Tibial nerve (tissue), 4 donors: ENCODE measurements at regions not wholly inside any gene's neighbourhood (a gene's known extent, or its start where the extent isn't known, plus 50 kb on each side); places are given as distances from the start of the nearest gene placed in this dataset.

Experiments used
- DNase-seq, 2 donors: peaks; one replicate each; pipeline ENCODE4 v3.0.0-alpha.2; 2019; ENCODE audit warnings: low spot score in 2 of 2
- H3K27ac ChIP-seq, 4 donors: fragments of 200-600 bp; sonication (generic) in 3 of 4; one replicate each; pipeline ENCODE4 v1.5.1; 2017 to 2019; ENCODE audit warnings: mild to moderate bottlenecking in 1 of 4
- H3K27me3 ChIP-seq, 2 donors: fragments of 200-600 bp; sonication (generic) in 1 of 2; one replicate each; pipeline versions ENCODE4 v1.5.1 to v1.6.0; 2017 to 2019
- H3K36me3 ChIP-seq, 3 donors: fragments of 200-600 bp; sonication (generic); one replicate each; pipeline ENCODE4 v1.5.1; 2018 to 2019
- H3K4me1 ChIP-seq, 4 donors: fragments of 200-600 bp; sonication (generic) in 3 of 4; one replicate each; pipeline ENCODE4 v1.5.1; 2017 to 2019
- H3K4me3 ChIP-seq, 4 donors: fragments of 200-600 bp; sonication (generic) in 3 of 4; one replicate each; pipeline ENCODE4 v1.5.1; 2017 to 2019; ENCODE audit warnings: mild to moderate bottlenecking in 1 of 4, moderate library complexity in 1 of 4
- H3K9me3 ChIP-seq, 4 donors: fragments of 200-600 bp; sonication (generic) in 3 of 4; one replicate each; pipeline ENCODE4 v1.5.1; 2017 to 2019
- EP300 ChIP-seq, 2 donors: sonication (generic); formaldehyde crosslinking; IDR thresholded peaks; one replicate each; pipeline ENCODE4 v1.6.1; 2017; ENCODE audit warnings: antibody characterized with exemption in 2 of 2, mild to moderate bottlenecking in 1 of 2
- POLR2A ChIP-seq, 2 donors: fragments of 450-650 bp; IDR thresholded peaks; one replicate each; pipeline ENCODE4 v1.6.1; 2017; ENCODE audit warnings: antibody characterized with exemption in 2 of 2, mild to moderate bottlenecking in 2 of 2, moderate library complexity in 2 of 2
- WGBS, 2 donors: methylation state at CpG; one replicate each; pipeline ENCODE4 v1.1.5; 2018; 5-methylcytosine and 5-hydroxymethylcytosine counted together
- TF ChIP-seq, protein P1 (sequence below), 5 experiments: fragments of 200-600 bp in 3 of 5; fragments of 450-650 bp in 2 of 5; sonication (generic) in 3 of 5; IDR thresholded peaks; one replicate each; pipeline ENCODE4 v1.5.1; 2016 to 2019; ENCODE audit warnings: antibody characterized with exemption in 5 of 5, mild to moderate bottlenecking in 3 of 5, moderate library complexity in 2 of 5

DNA sequence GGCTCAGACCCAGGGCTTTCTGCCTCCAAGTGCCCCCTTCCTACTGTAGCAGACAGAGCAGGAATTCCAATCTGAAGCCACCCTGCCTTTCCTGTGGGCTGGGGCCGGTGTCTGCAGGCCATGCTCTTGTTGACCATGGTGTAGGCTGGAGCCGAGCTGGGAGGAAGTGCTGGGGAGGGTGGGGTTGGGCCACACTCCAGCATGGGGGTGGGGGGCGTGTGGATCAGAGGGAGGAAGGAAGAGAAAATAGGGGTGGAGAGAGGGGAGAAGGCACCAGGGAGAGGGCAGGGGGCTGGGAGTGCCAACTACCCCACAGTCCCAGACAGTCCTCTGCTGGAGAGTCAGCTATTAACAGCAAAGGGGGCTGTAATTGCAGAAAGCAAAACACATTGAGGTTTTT, 54.3 kb upstream of the JPH3 start:
- no peak for DNase-seq
- 8 to 16% methylated on average over 3 of the region's 3 CpGs for WGBS, 2 donors
- no peak overlapping the region for H3K4me3 ChIP-seq
- peaks cover 0 to 41% of the 10 kb centered on the region in 2 donors for H3K27me3 ChIP-seq
- H3K4me1 ChIP-seq: peaks cover 0 to 6% (median 0%) of the 10 kb centered on the region in 4 donors
- H3K27ac ChIP-seq: no peak overlapping the region
- H3K36me3 ChIP-seq: no peaks in the 10 kb centered on the region
- TF ChIP-seq POLR2A (IDR thresholded peaks at IDR 0.05) (no peak), EP300 (IDR thresholded peaks at IDR 0.05) (no peak)
- TF ChIP-seq, protein P1, sequence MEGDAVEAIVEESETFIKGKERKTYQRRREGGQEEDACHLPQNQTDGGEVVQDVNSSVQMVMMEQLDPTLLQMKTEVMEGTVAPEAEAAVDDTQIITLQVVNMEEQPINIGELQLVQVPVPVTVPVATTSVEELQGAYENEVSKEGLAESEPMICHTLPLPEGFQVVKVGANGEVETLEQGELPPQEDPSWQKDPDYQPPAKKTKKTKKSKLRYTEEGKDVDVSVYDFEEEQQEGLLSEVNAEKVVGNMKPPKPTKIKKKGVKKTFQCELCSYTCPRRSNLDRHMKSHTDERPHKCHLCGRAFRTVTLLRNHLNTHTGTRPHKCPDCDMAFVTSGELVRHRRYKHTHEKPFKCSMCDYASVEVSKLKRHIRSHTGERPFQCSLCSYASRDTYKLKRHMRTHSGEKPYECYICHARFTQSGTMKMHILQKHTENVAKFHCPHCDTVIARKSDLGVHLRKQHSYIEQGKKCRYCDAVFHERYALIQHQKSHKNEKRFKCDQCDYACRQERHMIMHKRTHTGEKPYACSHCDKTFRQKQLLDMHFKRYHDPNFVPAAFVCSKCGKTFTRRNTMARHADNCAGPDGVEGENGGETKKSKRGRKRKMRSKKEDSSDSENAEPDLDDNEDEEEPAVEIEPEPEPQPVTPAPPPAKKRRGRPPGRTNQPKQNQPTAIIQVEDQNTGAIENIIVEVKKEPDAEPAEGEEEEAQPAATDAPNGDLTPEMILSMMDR (IDR thresholded peaks at IDR 0.05): no peak
- peaks cover 0 to 11% (median 0%) of the 10 kb centered on the region in 4 donors for H3K9me3 ChIP-seq

DNA sequence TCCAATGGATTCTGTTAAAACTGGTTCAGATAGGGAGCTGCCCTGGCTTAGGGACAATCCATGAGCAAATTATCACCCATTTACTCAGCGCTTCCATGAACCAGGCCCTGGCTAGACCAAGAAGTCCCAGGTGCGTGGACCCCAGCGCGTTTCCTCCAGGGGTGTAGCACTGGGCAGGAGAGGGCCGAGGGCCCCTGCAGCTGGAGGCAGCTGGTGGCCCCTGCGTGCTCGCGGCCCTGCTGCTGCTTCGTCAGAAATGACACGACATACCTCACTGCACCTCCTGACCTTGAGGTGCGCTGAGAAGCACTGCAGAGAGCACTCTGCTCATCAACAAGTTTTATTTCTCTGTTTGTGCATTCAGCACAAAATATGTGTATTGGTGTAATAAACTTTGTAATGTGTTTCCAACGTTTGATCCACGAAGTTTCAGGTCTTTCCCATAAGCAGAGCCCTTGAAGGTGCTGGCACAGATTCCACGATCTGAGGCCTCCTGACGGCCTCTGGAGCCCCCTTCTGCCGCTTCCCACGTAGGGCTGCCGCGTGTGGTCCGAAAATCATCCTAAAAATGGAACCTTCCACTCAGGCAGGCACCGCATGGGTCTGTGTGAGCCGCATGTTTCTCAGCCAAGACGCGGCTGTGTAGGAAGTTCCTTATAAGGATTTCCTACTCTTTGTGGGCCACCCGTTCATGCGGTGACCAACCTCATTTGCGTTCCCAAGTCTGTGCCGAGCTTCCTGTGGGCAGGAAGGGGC, 50.8 kb upstream of the ZCCHC14 start:
- Histone ChIP-seq H3K36me3 (no peaks in the 10 kb centered on the region), H3K4me3 (no peak overlapping the region), H3K27me3 (peaks cover 0 to 79% of the 10 kb centered on the region in 2 donors), H3K9me3 (peaks cover 0 to 11% (median 0%) of the 10 kb centered on the region in 4 donors), H3K27ac (no peak overlapping the region), H3K4me1 (peaks cover 0 to 19% (median 0%) of the 10 kb centered on the region in 4 donors)
- TF ChIP-seq, protein P1 (IDR thresholded peaks at IDR 0.05): no peak
- TF ChIP-seq EP300 (IDR thresholded peaks at IDR 0.05) (no peak), POLR2A (IDR thresholded peaks at IDR 0.05) (no peak)
- WGBS, 2 donors: 53 to 67% methylated on average over 28 of the region's 28 CpGs
- no peak for DNase-seq

DNA sequence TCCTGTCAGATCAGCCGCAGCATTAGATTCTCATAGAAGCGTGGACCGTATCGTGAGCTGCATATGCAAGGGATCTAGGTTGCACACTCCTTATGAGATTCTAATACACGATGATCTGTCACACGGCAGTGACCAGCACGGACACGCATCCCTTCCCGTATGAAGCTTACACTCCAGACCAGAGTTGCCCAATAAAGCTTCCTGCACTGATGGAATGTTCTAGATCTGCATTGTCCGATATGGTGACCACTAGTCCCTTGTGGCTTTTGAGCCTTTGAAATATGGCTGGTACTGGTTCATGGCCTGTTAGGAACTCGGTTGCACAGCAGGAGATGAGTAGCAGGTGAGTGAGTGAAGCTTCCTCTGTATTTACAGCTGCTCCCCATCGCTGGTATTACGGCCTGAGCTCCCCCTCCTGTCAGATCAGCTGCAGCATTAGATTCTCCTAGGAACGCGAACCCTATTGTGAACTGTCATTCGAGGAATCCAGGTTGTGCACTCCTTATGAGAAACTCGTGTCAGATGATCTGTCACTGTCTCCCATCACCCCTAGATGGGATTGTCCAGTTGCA, 49.8 kb upstream of the ZCCHC14 start:
- 78 to 79% methylated on average over 17 of the region's 17 CpGs for WGBS, 2 donors
- Histone ChIP-seq H3K27me3 (peaks cover 0 to 82% of the 10 kb centered on the region in 2 donors), H3K27ac (no peak overlapping the region), H3K4me3 (no peak overlapping the region), H3K4me1 (peaks cover 0 to 19% (median 0%) of the 10 kb centered on the region in 4 donors), H3K9me3 (peaks cover 0 to 11% (median 0%) of the 10 kb centered on the region in 4 donors), H3K36me3 (no peaks in the 10 kb centered on the region)
- TF ChIP-seq POLR2A (IDR thresholded peaks at IDR 0.05): no peak
- TF ChIP-seq, protein P1 (IDR thresholded peaks at IDR 0.05): no peak
- TF ChIP-seq EP300 (IDR thresholded peaks at IDR 0.05): no peak
- no peak for DNase-seq
